A673 (cell line): ENCODE measurements at regions not wholly inside any gene's neighbourhood (a gene's known extent, or its start where the extent isn't known, plus 50 kb on each side); places are given as distances from the start of the nearest gene placed in this dataset.

Experiments
- BruUV-seq: library from RNA; stranded (reverse); fragments of 400-500 nt; replicated peaks from 2 replicates; lab custom pipeline; 2021; lab: Mats Ljungman, UMichigan
- CTCF ChIA-PET: fragments of 300-600 bp; sonication (Branson Sonifier 250); formaldehyde crosslinking; loops from one replicate; lab custom pipeline; 2022; ENCODE audit warnings: antibody characterized with exemption; lab: Charles Lee
- POLR2A ChIA-PET: fragments of 300-600 bp; sonication (Branson Sonifier 250); formaldehyde crosslinking; loops from one replicate; lab custom pipeline; 2022; ENCODE audit warnings: antibody characterized with exemption; ENCODE audit not compliant: low non-redundant PET; lab: Charles Lee
- DNase-seq: peaks from one replicate; pipeline ENCODE4 v3.0.0-alpha.2; 2015; ENCODE audit warnings: low spot score
- H3K27ac ChIP-seq: fragments of 200-600 bp; sonication (generic); 2 replicates; pipeline ENCODE4 v1.5.1; 2016; ENCODE audit warnings: mixed run types, low read depth, mild to moderate bottlenecking, mixed read lengths, antibody characterized with exemption, low read length; ENCODE audit not compliant: poor library complexity, severe bottlenecking
- H3K27me3 ChIP-seq: fragments of 200-600 bp; sonication (generic); replicated peaks from 2 replicates; pipeline ENCODE4 v1.6.1; 2017; ENCODE audit warnings: mixed run types, low read depth, mild to moderate bottlenecking, mixed read lengths, antibody characterized with exemption, low read length; ENCODE audit not compliant: insufficient read depth, poor library complexity
- H3K36me3 ChIP-seq: fragments of 200-600 bp; sonication (generic); 2 replicates; pipeline ENCODE4 v1.6.1; 2016; ENCODE audit warnings: mixed run types, mild to moderate bottlenecking, mixed read lengths, antibody characterized with exemption, low read length; ENCODE audit not compliant: insufficient read depth, poor library complexity, severe bottlenecking
- H3K4me1 ChIP-seq: fragments of 200-600 bp; sonication (generic); 2 replicates; pipeline ENCODE4 v1.6.1; 2017; ENCODE audit warnings: mixed run types, mild to moderate bottlenecking, mixed read lengths, antibody characterized with exemption, low read length; ENCODE audit not compliant: insufficient read depth, poor library complexity, severe bottlenecking
- H3K4me3 ChIP-seq: fragments of 200-600 bp; sonication (generic); 2 replicates; pipeline ENCODE4 v1.5.1; 2016; ENCODE audit warnings: low read depth, mixed run types, mild to moderate bottlenecking, mixed read lengths, low read length; ENCODE audit not compliant: poor library complexity, severe bottlenecking
- H3K9me3 ChIP-seq: fragments of 200-600 bp; sonication (generic); 2 replicates; pipeline ENCODE4 v1.6.1; 2016; ENCODE audit warnings: mixed run types, low read depth, mild to moderate bottlenecking, mixed read lengths, antibody characterized with exemption, low read length; ENCODE audit not compliant: poor library complexity, severe bottlenecking
- EZH2 ChIP-seq: fragments of 200-600 bp; sonication (generic); IDR thresholded peaks from 2 replicates; pipeline ENCODE4 v1.6.1; 2017; ENCODE audit warnings: borderline replicate concordance, low read depth, mild to moderate bottlenecking, mixed read lengths, antibody characterized with exemption, low read length; ENCODE audit not compliant: poor library complexity, severe bottlenecking
- intact Hi-C: fragments of 100-400 bp; cut with micrococcal nuclease; formaldehyde crosslinking; loops from one replicate; pipeline ENCODE4 v1.10.0; 2022; ENCODE audit not compliant: unreplicated experiment
- TF ChIP-seq, protein P1 (sequence below): fragments of 300-800, 200-600 bp; sonication (generic); conservative IDR thresholded peaks from 2 replicates; pipeline ENCODE4 v1.5.1; 2017; ENCODE audit warnings: low read depth, mild to moderate bottlenecking, antibody characterized with exemption, low read length, moderate library complexity, mixed read lengths

DNA sequence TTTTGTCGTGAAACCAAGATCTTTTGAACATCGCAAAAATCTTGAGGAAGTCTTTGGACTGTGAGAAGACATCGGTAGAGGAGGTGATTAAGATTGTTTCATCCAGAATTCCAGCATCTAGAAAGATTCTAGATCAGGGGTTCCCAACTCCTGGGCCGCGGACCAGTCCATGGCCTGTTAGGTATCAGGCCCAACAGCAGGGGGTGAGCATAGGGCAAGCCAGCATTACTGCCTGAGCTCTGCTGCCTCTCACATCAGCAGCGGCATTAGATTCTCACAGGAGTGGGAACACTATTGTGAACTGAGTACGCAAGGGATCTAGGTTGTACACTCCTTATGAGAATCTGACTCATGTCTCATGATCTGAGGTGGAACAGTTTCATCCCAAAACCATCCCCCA is 600.6 kb upstream of the CDH11 start:
- no peak for DNase-seq
- BruUV-seq = no TSS peak

DNA sequence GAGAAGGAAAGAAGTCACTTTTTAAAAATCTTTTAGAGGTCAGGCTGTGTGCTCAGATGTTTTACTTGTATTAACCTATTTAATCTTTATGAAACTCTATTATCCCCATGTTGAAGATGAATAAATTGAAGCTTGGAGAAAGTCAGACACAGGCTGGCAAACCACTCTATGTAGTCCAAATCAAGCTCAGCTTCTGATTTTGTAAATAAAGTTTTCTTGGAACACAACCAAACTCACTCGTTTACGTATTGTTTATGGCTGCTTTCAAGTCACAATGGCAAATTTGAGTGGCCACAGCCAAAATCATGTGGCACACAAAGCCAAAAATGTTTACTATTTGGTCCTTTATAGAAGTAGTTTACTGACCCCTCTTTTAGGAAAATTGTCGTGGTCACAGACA is 596.0 kb upstream of the CDH11 start:
- H3K9me3 ChIP-seq = no peaks in the 10 kb centered on the region
- POLR2A ChIA-PET = no interaction called here
- no peak for TF ChIP-seq EZH2
- TF ChIP-seq, protein P1, sequence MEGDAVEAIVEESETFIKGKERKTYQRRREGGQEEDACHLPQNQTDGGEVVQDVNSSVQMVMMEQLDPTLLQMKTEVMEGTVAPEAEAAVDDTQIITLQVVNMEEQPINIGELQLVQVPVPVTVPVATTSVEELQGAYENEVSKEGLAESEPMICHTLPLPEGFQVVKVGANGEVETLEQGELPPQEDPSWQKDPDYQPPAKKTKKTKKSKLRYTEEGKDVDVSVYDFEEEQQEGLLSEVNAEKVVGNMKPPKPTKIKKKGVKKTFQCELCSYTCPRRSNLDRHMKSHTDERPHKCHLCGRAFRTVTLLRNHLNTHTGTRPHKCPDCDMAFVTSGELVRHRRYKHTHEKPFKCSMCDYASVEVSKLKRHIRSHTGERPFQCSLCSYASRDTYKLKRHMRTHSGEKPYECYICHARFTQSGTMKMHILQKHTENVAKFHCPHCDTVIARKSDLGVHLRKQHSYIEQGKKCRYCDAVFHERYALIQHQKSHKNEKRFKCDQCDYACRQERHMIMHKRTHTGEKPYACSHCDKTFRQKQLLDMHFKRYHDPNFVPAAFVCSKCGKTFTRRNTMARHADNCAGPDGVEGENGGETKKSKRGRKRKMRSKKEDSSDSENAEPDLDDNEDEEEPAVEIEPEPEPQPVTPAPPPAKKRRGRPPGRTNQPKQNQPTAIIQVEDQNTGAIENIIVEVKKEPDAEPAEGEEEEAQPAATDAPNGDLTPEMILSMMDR = no peak
- no peaks in the 10 kb centered on the region for H3K27me3 ChIP-seq
- no peak for DNase-seq
- CTCF ChIA-PET = no interaction called here
- no peaks in the 10 kb centered on the region for H3K36me3 ChIP-seq
- no peak overlapping the region for H3K27ac ChIP-seq
- peaks cover 7% of the 10 kb centered on the region for H3K4me1 ChIP-seq
- BruUV-seq = no TSS peak
- intact Hi-C loops = no loop called here
- H3K4me3 ChIP-seq = no peak overlapping the region

More for the DNA sequence above, 600.6 kb upstream of the CDH11 start:
- Histone ChIP-seq H3K27ac (no peak overlapping the region), H3K9me3 (no peaks in the 10 kb centered on the region), H3K4me1 (no peaks in the 10 kb centered on the region), H3K27me3 (no peaks in the 10 kb centered on the region), H3K4me3 (no peak overlapping the region), H3K36me3 (no peaks in the 10 kb centered on the region)
- TF ChIP-seq, protein P1 = no peak
- TF ChIP-seq EZH2 = no peak
- intact Hi-C loops = no loop called here
- ChIA-PET CTCF (no interaction called here), POLR2A (no interaction called here)

DNA sequence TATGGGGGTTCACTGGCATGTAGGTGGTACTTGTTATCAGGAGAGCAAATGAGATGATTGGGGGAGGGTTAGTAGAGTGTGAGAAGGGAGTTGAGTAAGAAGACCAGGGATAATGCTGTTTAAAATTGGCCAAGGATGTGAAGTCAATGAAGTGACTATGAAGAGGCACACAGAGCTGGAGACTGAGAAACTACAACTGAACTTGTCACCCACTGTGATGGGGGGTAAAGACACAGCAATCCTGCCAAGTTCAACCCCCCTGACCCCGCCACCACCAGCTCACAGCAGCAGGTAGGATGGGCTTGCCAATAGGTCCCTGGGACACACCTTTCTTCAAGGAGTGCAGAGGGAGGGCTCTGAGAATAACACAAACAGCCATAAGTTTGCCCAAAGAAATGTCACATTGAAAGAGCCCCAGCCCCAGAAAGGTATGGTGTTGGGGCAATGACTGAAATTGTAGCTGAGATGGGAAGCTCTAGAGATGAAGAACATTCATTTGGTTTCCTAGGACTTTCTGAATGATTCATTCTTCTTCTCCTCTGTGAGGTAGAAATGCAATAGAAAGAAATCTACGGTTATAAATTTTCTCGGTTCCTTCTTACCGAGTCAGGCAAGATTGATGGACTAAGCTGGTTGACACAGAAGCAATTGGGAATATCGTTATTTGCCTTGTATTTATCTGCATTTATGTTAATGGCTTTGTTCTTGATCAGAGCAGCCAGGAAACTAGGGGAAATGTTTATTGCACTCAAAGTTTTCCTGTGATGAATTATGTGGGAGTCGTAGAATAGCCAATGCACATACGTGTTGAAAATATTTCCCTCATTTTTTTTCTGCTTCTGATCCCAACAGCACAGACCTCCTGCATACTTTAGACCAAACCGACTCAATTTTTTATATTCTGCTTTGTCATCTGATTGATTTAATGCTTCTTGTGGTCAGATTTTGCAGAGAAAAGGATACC is 595.2 kb upstream of the CDH11 start:
- H3K4me1 ChIP-seq = peaks cover 7% of the 10 kb centered on the region
- intact Hi-C loops = no loop called here
- no peak for TF ChIP-seq EZH2
- TF ChIP-seq, protein P1 = no peak
- H3K27me3 ChIP-seq = no peaks in the 10 kb centered on the region
- ChIA-PET CTCF (no interaction called here), POLR2A (no interaction called here)
- no peak overlapping the region for H3K4me3 ChIP-seq
- H3K27ac ChIP-seq = no peak overlapping the region
- H3K9me3 ChIP-seq = no peaks in the 10 kb centered on the region
- DNase-seq = no peak
- BruUV-seq = no TSS peak
- H3K36me3 ChIP-seq = no peaks in the 10 kb centered on the region
